Right lobe of liver (tissue), 6 donors: ENCODE measurements at regions not wholly inside any gene's neighbourhood (a gene's known extent, or its start where the extent isn't known, plus 50 kb on each side); places are given as distances from the start of the nearest gene placed in this dataset.
"Not testable (repeated sequence)": the region's sequence is repeated elsewhere in the genome, so short reads cannot be mapped to it uniquely, and the experiment has no call there.

Experiments used
- ATAC-seq, 4 donors: fragments of 200-7000 bp; cut with Tn5 transposase; one replicate each; pipeline ENCODE4 v1.9.1; 2020; ENCODE audit warnings: mild to moderate bottlenecking in 4 of 4, moderate library complexity in 4 of 4
- DNase-seq, 3 donors: peaks; one replicate each; pipeline ENCODE4 v3.0.0-alpha.2; 2020
- H3K27ac ChIP-seq, 3 donors: fragments of 200-600 bp; one replicate each; pipeline ENCODE4 v1.8.0; 2022
- H3K27me3 ChIP-seq, 2 donors: fragments of 200-600 bp; one replicate each; pipeline ENCODE4 v1.8.0; 2022
- H3K36me3 ChIP-seq, 4 donors: fragments of 200-600 bp; sonication (generic) in 1 of 4; one replicate each; pipeline versions ENCODE4 v1.5.1 to v1.8.0; 2017 to 2022; ENCODE audit warnings: control low read depth in 1 of 4
- H3K4me1 ChIP-seq, 4 donors: fragments of 200-600 bp; sonication (generic) in 1 of 4; one replicate each; pipeline versions ENCODE4 v1.5.1 to v1.8.0; 2017 to 2022; ENCODE audit warnings: control low read depth in 1 of 4
- H3K4me3 ChIP-seq, 3 donors: fragments of 200-600 bp; one replicate each; pipeline ENCODE4 v1.8.0; 2022
- H3K9me3 ChIP-seq, 4 donors: fragments of 200-600 bp; sonication (generic) in 1 of 4; one replicate each; pipeline versions ENCODE4 v1.5.1 to v1.8.0; 2017 to 2022; ENCODE audit warnings: control low read depth in 1 of 4
- POLR2A ChIP-seq: fragments of 450-650 bp; IDR thresholded peaks from one replicate; pipeline ENCODE4 v1.6.1; 2017; ENCODE audit warnings: antibody characterized with exemption, mild to moderate bottlenecking
- WGBS: methylation state at CpG from one replicate; pipeline ENCODE4 v1.1.6; 2018; ENCODE audit warnings: low coverage, low lambda C conversion rate; ENCODE audit not compliant: insufficient coverage; ENCODE audit errors: missing lambda C conversion rate; 5-methylcytosine and 5-hydroxymethylcytosine counted together
- intact Hi-C, 2 donors: fragments of 100-400 bp; cut with DNase I; formaldehyde crosslinking; loops; one replicate each; pipeline versions ENCODE4 v1.11.2 to v1.14.1; 2022
- TF ChIP-seq, protein P1 (sequence below), 4 donors: fragments of 200-600 bp in 3 of 4; fragments of 450-650 bp in 1 of 4; IDR thresholded peaks; one replicate each; pipeline versions ENCODE4 v1.5.1 to v1.8.0; 2016 to 2022; ENCODE audit warnings: antibody characterized with exemption in 4 of 4, mild to moderate bottlenecking in 2 of 4
- donor health status: DM: no; HTN: yes; CAD: no.
- donor health status: DM: no; HTN: no; CAD: no.
- donor health status: DM: no; HTN: no; CAD: no.
- donor health status: DM: no; HTN: yes; CAD: no.
- donor health status: DM: no; HTN: yes; CAD: no.

GRCh38 chr1:91098299-91098906 is 76.6 kb upstream of the ZNF644 start:
- H3K4me1 ChIP-seq: no peaks in the 10 kb centered on the region
- no peak overlapping the region for H3K4me3 ChIP-seq
- WGBS: 69% methylated on average over 3 of the region's 3 CpGs
- no peaks in the 10 kb centered on the region for H3K36me3 ChIP-seq
- TF ChIP-seq, protein P1, sequence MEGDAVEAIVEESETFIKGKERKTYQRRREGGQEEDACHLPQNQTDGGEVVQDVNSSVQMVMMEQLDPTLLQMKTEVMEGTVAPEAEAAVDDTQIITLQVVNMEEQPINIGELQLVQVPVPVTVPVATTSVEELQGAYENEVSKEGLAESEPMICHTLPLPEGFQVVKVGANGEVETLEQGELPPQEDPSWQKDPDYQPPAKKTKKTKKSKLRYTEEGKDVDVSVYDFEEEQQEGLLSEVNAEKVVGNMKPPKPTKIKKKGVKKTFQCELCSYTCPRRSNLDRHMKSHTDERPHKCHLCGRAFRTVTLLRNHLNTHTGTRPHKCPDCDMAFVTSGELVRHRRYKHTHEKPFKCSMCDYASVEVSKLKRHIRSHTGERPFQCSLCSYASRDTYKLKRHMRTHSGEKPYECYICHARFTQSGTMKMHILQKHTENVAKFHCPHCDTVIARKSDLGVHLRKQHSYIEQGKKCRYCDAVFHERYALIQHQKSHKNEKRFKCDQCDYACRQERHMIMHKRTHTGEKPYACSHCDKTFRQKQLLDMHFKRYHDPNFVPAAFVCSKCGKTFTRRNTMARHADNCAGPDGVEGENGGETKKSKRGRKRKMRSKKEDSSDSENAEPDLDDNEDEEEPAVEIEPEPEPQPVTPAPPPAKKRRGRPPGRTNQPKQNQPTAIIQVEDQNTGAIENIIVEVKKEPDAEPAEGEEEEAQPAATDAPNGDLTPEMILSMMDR (IDR thresholded peaks at IDR 0.05): no peak
- TF ChIP-seq POLR2A: no peak
- H3K27me3 ChIP-seq: no peaks in the 10 kb centered on the region
- H3K9me3 ChIP-seq: no peaks in the 10 kb centered on the region
- DNase-seq (no peak), ATAC-seq (no peak)
- intact Hi-C loops: no loop called here
- no peak overlapping the region for H3K27ac ChIP-seq

GRCh38 chr1:91095321-91095720 is 73.5 kb upstream of the ZNF644 start:
- H3K4me3 ChIP-seq, H3K4me1 ChIP-seq, H3K9me3 ChIP-seq, intact Hi-C loops, H3K27me3 ChIP-seq, H3K36me3 ChIP-seq, ATAC-seq, DNase-seq, H3K27ac ChIP-seq: not testable (repeated sequence)
- 88% methylated on average over 5 of the region's 10 CpGs for WGBS

DNA sequence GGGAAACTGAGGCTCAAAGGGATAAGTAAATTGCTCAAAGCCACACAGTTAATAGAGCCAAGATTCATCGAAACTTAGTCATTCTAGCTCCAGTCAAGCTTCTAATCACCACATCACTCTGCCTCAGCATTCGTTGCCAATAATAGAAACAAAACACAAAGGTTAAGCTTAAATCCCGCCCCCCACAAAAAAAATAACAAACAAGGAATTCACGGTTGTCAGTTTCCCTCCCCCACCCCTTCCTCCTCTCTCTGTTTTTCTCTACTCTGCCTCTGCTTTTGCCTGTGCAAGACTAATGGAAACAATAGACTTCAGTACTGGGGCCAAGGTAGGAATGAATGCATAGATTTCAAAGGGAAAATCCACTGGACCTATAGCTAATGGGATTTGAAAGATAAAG is 70.7 kb upstream of the ZNF644 start:
- intact Hi-C loops: no loop called here
- 38% methylated on average over 4 of the region's 4 CpGs for WGBS
- no peak for DNase-seq
- Histone ChIP-seq H3K36me3 (no peaks in the 10 kb centered on the region), H3K27me3 (no peaks in the 10 kb centered on the region), H3K27ac (no peak overlapping the region), H3K4me3 (no peak overlapping the region), H3K9me3 (no peaks in the 10 kb centered on the region), H3K4me1 (no peaks in the 10 kb centered on the region)
- TF ChIP-seq POLR2A: no peak
- TF ChIP-seq, protein P1 (IDR thresholded peaks at IDR 0.05): no peak
- no peak for ATAC-seq

DNA sequence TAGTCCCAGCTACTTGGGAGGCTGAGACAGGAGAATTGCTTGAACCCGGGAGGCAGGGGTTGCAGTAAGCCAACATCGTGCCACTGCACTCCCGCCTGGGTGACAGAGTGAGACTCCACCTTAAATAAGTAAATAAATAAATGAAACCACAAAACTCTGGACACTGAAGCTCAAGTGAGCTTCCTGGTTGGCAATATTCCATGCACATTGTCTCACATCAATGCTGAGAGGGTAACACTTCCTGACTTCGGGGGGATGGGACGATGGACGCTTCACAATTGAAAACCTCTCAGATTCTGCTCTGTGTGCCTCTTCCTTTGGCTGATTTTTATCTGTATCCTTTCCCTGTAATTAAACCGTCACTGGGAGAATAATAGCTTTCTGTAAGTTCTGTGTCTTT is 70.0 kb upstream of the ZNF644 start:
- no peak for DNase-seq
- intact Hi-C loops: no loop called here
- Histone ChIP-seq H3K4me3 (no peak overlapping the region), H3K36me3 (no peaks in the 10 kb centered on the region), H3K9me3 (no peaks in the 10 kb centered on the region), H3K27me3 (no peaks in the 10 kb centered on the region), H3K4me1 (no peaks in the 10 kb centered on the region), H3K27ac (no peak overlapping the region)
- peak in 1 of 4 donors; percentile 45 for ATAC-seq
- TF ChIP-seq, protein P1 (IDR thresholded peaks at IDR 0.05): no peak
- TF ChIP-seq POLR2A: no peak
- WGBS: 49% methylated on average over 4 of the region's 7 CpGs

DNA sequence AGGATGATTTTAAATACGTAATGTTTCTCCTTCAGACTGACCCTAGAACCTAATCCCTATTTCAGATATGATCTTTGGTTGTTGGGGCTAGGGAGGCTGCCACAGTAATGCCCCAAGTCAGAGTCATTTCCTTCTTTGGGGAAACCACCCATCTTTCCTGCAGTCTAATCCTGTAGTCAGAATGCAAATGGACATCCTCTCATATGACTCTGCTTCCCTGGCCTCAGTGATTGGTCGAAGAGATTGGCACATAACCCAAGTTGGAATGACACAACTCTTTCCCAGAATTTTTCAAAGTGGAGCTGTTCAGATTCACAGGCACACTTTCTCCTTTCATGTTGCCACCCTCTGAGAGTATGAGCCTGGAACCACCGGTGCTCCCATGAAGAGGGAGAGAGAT is 58.8 kb upstream of the ZNF644 start:
- Histone ChIP-seq H3K9me3 (no peaks in the 10 kb centered on the region), H3K4me1 (no peaks in the 10 kb centered on the region), H3K27ac (no peak overlapping the region), H3K36me3 (no peaks in the 10 kb centered on the region), H3K4me3 (no peak overlapping the region), H3K27me3 (no peaks in the 10 kb centered on the region)
- DNase-seq (no peak), ATAC-seq (no peak)
- TF ChIP-seq, protein P1 (IDR thresholded peaks at IDR 0.05): no peak
- no peak for TF ChIP-seq POLR2A
- 75% methylated on average over 2 of the region's 3 CpGs for WGBS
- intact Hi-C loops: no loop called here
